ENCODE measurements at regions not wholly inside any gene's neighbourhood (a gene's known extent, or its start where the extent isn't known, plus 50 kb on each side); places are given as distances from the start of the nearest gene placed in this dataset.

DNA sequence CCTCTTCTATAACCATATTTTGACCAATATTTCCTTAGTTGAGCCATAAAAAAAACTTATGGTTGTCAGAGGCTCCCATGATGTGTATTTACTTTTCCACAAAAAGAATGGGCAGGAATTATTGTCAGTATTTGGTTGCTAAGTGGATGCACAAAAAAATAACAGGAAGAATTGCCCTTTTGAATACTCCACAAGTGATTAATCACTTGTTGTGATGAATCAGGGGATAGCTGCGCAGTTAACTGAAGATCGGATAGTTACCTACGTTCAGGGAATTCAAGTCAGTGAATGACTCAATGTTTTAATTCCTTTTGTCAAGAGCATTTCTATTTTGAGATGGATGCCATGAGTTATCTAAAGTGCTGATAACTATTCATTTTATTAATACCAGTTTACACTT is 785.2 kb upstream of the B3GALT2 start:
- no peak for TF ChIP-seq GATA2 (IDR thresholded peaks at IDR 0.05; ENCODE audit: low read depth, low read length)
- TF ChIP-seq GATA3 (IDR thresholded peaks at IDR 0.05; ENCODE audit: low read depth, low read length): no peak
